Thoracic aorta (tissue), 2 donors: ENCODE measurements at regions not wholly inside any gene's neighbourhood (a gene's known extent, or its start where the extent isn't known, plus 50 kb on each side); places are given as distances from the start of the nearest gene placed in this dataset.

Source experiments
- ATAC-seq: fragments of 150-250 bp; one replicate; pipeline ENCODE4 v1.8.0; 2017; ENCODE audit warnings: low read depth; ENCODE audit not compliant: insufficient number of reproducible peaks, low FRiP score
- DNase-seq: peaks from one replicate; pipeline ENCODE4 v3.0.0-alpha.2; 2020; ENCODE audit warnings: low spot score
- H3K27ac ChIP-seq, 2 donors: fragments of 200-600 bp; sonication (generic); 1 replicate in 1 of 2; 2 replicates in 1 of 2; pipeline ENCODE4 v1.5.1; 2016; ENCODE audit warnings: mild to moderate bottlenecking in 2 of 2, moderate library complexity in 2 of 2
- H3K27me3 ChIP-seq: fragments of 200-600 bp; sonication (generic); replicated peaks from 2 replicates; pipeline ENCODE4 v1.6.0; 2016; ENCODE audit warnings: mild to moderate bottlenecking; ENCODE audit not compliant: insufficient read depth
- H3K36me3 ChIP-seq: fragments of 200-600 bp; sonication (generic); one replicate; pipeline ENCODE4 v1.5.1; 2016
- H3K4me1 ChIP-seq, 2 donors: fragments of 200-600 bp; sonication (generic); 1 replicate in 1 of 2; 2 replicates in 1 of 2; pipeline versions ENCODE4 v1.5.1 to v1.6.0; 2016; ENCODE audit warnings: low read depth in 2 of 2, mild to moderate bottlenecking in 1 of 2; ENCODE audit not compliant: control insufficient read depth in 1 of 2
- H3K4me3 ChIP-seq: fragments of 200-600 bp; sonication (generic); 2 replicates; pipeline ENCODE4 v1.5.1; 2016; ENCODE audit warnings: mild to moderate bottlenecking
- H3K9me3 ChIP-seq: fragments of 200-600 bp; sonication (generic); 2 replicates; pipeline ENCODE4 v1.5.1; 2016
- CTCF ChIP-seq: fragments of 200-600 bp; sonication (generic); IDR thresholded peaks from one replicate; pipeline ENCODE4 v1.5.1; 2019; ENCODE audit warnings: antibody characterized with exemption

- TF ChIP-seq CTCF = no peak
- Histone ChIP-seq H3K27ac (no peak overlapping the region), H3K36me3 (no peaks in the 10 kb centered on the region), H3K4me3 (no peak overlapping the region), H3K4me1 (no peaks in the 10 kb centered on the region), H3K27me3 (no peaks in the 10 kb centered on the region), H3K9me3 (peaks cover 5% of the 10 kb centered on the region)
- ATAC-seq (no peak), DNase-seq (no peak)
Observed at GRCh38 chr14:37665479-37665878, 70.0 kb downstream of the TTC6 start.

GRCh38 chr14:37665951-37666350 is 70.5 kb downstream of the TTC6 start:
- Histone ChIP-seq H3K27ac (no peak overlapping the region), H3K9me3 (peaks cover 5% of the 10 kb centered on the region), H3K4me1 (no peaks in the 10 kb centered on the region), H3K4me3 (no peak overlapping the region), H3K36me3 (no peaks in the 10 kb centered on the region), H3K27me3 (no peaks in the 10 kb centered on the region)
- DNase-seq = no peak
- TF ChIP-seq CTCF = no peak
- no peak for ATAC-seq

GRCh38 chr14:37668646-37669045 is 73.2 kb downstream of the TTC6 start:
- no peak for TF ChIP-seq CTCF
- no peaks in the 10 kb centered on the region for H3K36me3 ChIP-seq
- DNase-seq = no peak
- H3K9me3 ChIP-seq = no peaks in the 10 kb centered on the region
- H3K27me3 ChIP-seq = no peaks in the 10 kb centered on the region
- no peaks in the 10 kb centered on the region for H3K4me1 ChIP-seq
- no peak for ATAC-seq
- H3K27ac ChIP-seq = no peak overlapping the region
- no peak overlapping the region for H3K4me3 ChIP-seq

- no peak for TF ChIP-seq CTCF
- Histone ChIP-seq H3K27ac (no peak overlapping the region), H3K4me3 (no peak overlapping the region), H3K9me3 (no peaks in the 10 kb centered on the region), H3K27me3 (no peaks in the 10 kb centered on the region), H3K36me3 (no peaks in the 10 kb centered on the region), H3K4me1 (no peaks in the 10 kb centered on the region)
- ATAC-seq (no peak), DNase-seq (no peak)
Observed at GRCh38 chr14:37669242-37669641, 73.8 kb downstream of the TTC6 start.

GRCh38 chr14:37673439-37673838 is 78.0 kb downstream of the TTC6 start:
- no peak overlapping the region for H3K4me3 ChIP-seq
- no peak overlapping the region for H3K27ac ChIP-seq
- no peaks in the 10 kb centered on the region for H3K9me3 ChIP-seq
- H3K36me3 ChIP-seq = no peaks in the 10 kb centered on the region
- DNase-seq (no peak), ATAC-seq (no peak)
- TF ChIP-seq CTCF = no peak
- no peaks in the 10 kb centered on the region for H3K4me1 ChIP-seq
- no peaks in the 10 kb centered on the region for H3K27me3 ChIP-seq
